Fibroblast of villous mesenchyme (primary cell): ENCODE measurements at regions not wholly inside any gene's neighbourhood (a gene's known extent, or its start where the extent isn't known, plus 50 kb on each side); places are given as distances from the start of the nearest gene placed in this dataset.

Experiments
- DNase-seq: peaks from one replicate; pipeline ENCODE4 v3.0.0-alpha.2; 2010; ENCODE audit warnings: low read depth
- H3K4me3 ChIP-seq: 2 replicates; pipeline ENCODE4 v1.5.1; 2011; ENCODE audit warnings: low read depth, mild to moderate bottlenecking, low read length
- TF ChIP-seq, protein P1 (sequence below): IDR thresholded peaks from 2 replicates; pipeline ENCODE4 v1.5.1; 2012; ENCODE audit warnings: low read depth, mild to moderate bottlenecking, low read length; ENCODE audit not compliant: insufficient read depth

DNA sequence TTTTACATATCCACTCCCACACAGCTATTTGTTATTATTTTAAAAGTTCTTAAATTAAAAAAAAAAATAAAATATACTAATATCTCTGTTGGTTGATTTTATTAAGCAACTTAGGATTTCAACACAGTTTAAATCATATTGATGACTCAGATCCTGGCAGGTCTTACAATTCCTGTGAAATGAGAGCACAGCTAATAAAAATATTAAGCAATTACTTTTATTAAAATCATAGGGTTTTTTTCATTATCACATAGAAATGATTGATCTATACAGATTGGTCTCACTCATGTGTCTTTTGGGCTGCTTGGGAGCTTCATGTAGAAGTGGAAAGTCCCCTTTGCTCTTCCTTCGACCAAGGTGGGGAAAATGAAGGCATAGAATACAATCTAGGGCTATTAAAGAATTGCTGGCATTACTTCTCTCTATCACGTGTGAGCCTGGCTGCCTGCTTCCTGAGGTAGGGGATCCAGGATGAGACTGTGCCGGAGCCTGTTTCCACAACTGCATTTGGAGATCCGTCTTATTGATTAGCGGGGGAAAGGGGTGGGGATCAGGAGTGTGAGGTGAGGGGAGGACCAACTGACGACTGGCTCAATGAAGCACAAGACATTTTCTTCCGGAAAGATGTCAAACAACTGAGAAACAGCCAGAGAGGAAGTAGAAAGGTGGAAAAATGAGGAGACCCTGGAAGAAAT lies 858.0 kb downstream of the USP25 start:
- TF ChIP-seq, protein P1, sequence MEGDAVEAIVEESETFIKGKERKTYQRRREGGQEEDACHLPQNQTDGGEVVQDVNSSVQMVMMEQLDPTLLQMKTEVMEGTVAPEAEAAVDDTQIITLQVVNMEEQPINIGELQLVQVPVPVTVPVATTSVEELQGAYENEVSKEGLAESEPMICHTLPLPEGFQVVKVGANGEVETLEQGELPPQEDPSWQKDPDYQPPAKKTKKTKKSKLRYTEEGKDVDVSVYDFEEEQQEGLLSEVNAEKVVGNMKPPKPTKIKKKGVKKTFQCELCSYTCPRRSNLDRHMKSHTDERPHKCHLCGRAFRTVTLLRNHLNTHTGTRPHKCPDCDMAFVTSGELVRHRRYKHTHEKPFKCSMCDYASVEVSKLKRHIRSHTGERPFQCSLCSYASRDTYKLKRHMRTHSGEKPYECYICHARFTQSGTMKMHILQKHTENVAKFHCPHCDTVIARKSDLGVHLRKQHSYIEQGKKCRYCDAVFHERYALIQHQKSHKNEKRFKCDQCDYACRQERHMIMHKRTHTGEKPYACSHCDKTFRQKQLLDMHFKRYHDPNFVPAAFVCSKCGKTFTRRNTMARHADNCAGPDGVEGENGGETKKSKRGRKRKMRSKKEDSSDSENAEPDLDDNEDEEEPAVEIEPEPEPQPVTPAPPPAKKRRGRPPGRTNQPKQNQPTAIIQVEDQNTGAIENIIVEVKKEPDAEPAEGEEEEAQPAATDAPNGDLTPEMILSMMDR = no peak
- peak overlapping the region; percentile 40 for H3K4me3 ChIP-seq
- DNase-seq = peak; percentile 77

DNA sequence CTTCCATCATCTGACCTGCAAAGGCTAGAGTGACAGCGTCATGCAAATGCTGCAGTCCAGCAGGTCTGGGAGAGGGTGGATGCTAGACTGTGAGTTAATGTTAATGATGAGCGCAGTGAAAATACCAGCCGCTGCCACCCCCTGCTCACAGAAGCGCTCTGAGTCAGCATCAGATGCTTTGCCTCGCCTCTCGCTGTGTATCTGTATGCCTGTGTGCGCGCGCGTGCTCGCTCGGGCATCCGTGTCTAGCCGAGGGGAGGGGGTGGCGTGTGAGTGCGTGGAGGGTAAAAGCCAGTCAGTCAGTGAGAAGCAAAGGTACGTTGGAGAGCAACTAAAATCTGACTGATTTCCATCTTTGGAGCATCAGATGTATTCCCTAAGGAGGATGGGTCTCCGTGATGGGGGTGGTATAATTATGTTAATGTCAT lies 858.7 kb downstream of the USP25 start:
- TF ChIP-seq, protein P1 = no peak
- peak; percentile 69 for DNase-seq
- peak overlapping the region; percentile 40 for H3K4me3 ChIP-seq

DNA sequence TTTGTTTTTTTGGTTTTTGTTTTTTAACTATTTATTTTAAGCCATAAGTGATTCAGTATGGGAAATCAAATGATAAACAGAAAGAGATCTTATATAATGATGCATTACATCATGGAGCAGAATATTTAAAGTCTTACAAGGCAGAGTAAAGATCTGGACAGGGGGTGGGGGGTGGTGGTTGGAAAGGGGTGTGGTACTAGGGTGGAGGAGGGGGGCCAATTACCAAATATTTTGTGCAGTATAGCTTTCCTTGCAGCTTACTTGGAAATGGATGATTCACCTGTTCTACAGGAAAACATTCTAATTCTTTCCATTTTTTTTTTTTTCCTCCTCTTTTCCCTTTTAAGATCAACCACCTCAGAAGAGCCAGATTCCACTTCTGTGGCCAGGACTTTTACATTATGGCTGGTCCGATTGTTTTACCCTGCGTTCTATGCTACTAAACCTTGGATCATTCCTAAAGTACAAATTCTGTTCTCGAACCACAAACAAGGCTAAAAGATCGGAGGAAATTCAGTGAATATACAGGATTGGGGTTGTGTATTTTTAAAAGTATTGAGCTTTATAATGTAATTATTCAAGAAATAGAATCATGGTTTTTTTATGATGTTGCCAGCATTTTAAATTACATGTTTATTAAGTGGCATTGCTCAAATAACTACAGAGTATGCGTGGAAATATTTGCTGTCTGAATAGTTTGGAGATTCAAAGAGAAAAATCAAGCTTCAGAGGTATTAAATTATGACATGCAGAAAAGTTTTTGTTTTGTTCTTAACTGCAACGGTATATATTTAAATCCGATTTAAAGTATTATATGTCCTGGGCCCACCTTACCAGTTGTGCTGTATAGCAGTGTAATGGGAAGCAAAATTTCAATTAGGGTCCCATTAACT lies 859.5 kb downstream of the USP25 start:
- no peak for DNase-seq
- no peak overlapping the region for H3K4me3 ChIP-seq
- TF ChIP-seq, protein P1 = no peak

DNA sequence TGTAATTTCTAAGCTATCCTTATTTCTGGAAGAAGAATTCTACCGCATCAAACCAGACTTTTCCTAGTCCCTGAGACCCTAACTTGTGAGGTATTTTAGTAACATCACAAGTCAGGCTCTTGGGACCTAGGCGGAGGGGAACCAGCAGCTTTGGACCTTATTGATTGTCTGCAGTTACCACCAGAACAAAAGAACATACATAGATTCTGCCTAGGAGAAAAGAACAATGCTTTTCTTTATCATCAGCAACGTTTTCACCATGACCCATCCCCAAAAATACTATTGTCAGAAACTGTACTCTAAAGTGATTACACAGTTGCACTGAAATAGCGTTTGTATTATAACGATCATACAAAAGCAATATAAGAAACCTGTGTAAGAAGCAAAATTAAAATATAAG lies 860.4 kb downstream of the USP25 start:
- no peak for DNase-seq
- TF ChIP-seq, protein P1 = no peak
- H3K4me3 ChIP-seq = no peak overlapping the region

DNA sequence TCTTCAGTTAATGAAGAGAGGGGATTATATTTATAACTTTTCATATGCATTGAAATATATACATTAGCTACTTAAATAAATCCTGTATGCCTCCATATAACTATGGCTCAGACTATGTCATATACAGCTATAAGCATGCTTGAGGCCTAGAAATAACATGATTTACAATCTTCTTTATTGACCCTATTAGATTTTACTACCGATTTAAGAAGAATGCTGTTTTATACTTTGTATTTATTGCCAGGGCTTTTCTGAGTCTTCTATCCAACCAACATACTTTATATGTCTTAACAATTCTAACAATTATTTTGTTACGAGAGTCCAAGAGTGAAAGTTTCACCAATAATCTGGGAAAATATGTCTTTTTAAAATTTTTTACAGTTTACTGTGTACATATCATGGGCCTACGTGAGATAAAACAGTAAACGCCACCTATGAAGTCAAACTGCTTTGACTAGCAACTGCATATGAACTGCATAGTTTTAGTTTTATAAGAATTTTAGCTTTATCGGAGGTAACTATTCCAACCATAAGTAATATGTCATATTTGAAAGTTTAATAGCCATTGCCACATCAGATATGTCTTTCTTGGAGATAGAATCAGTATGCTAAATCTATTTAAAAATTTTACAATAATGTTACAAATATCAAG lies 861.0 kb downstream of the USP25 start:
- TF ChIP-seq, protein P1 = no peak
- H3K4me3 ChIP-seq = no peak overlapping the region
- no peak for DNase-seq

DNA sequence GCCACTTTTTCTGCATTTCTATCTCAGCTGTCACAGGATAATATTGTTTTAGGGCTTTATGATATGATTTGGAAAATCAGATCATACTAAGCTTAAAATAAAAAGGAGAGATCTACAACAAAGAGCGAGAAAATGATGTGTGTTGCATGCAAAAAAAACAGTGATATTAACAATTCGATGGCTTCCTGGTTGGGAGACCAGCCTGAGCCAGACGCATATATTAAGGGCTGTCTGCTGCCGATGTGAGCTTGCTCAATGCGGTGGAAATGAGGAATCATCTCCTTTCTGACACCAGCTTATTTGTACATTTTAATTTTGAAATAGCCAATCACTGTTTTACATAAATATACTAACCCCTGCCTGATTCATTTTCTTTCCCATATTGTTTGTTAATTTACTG lies 862.6 kb downstream of the USP25 start:
- DNase-seq = no peak
- TF ChIP-seq, protein P1 = no peak
- H3K4me3 ChIP-seq = no peak overlapping the region
